Urinary bladder (tissue), 3 donors: ENCODE measurements at regions not wholly inside any gene's neighbourhood (a gene's known extent, or its start where the extent isn't known, plus 50 kb on each side); places are given as distances from the start of the nearest gene placed in this dataset.

ENCODE experiments used
- DNase-seq: peaks from one replicate; pipeline ENCODE4 v3.0.0-alpha.2; 2015; ENCODE audit errors: extremely low spot score
- H3K27ac ChIP-seq: one replicate; pipeline ENCODE4 v1.5.1; 2013; ENCODE audit warnings: low read depth, mild to moderate bottlenecking, moderate library complexity
- H3K36me3 ChIP-seq: one replicate; pipeline ENCODE4 v1.6.1; 2013; ENCODE audit warnings: mild to moderate bottlenecking, moderate library complexity; ENCODE audit not compliant: insufficient read depth
- H3K4me1 ChIP-seq: one replicate; pipeline ENCODE4 v1.6.1; 2013; ENCODE audit warnings: mild to moderate bottlenecking, moderate library complexity; ENCODE audit not compliant: insufficient read depth
- H3K4me3 ChIP-seq: one replicate; pipeline ENCODE4 v1.5.1; 2013; ENCODE audit warnings: low read depth, low read length
- WGBS: extraction: QIAGEN DNeasy Blood & Tissue Kit; methylation state at CpG from one replicate; pipeline ENCODE4 v1.1.7; 2013; 5-methylcytosine and 5-hydroxymethylcytosine counted together
- donor health status: healthy with polysubstance abuse.
- donor health status: healthy.

DNA sequence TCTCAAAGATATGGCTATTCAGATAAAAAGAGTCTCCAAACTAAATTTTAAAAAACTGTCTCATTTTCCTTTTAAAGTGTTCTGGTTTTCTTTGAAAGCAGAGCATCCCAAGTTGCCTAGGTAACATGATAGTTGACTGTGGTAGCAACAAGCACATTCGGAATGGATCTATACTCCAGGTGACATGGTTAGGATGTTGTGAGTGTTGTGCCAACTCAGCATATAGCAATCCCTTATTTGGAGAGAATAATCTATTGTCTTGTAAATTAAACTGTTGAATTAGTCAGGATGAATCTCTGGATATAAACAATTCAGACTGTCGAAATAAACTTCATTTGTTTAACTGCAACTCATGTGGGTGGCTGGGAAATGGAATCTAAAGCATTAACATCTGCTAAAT lies 418.6 kb downstream of the TUSC7 start:
- H3K36me3 ChIP-seq, result no peaks in the 10 kb centered on the region
- H3K4me1 ChIP-seq, result peaks cover 1% of the 10 kb centered on the region
- H3K4me3 ChIP-seq, result no peak overlapping the region
- WGBS, result 53% methylated on average over 2 of the region's 2 CpGs
- no peak overlapping the region for H3K27ac ChIP-seq
- DNase-seq, result no peak

DNA sequence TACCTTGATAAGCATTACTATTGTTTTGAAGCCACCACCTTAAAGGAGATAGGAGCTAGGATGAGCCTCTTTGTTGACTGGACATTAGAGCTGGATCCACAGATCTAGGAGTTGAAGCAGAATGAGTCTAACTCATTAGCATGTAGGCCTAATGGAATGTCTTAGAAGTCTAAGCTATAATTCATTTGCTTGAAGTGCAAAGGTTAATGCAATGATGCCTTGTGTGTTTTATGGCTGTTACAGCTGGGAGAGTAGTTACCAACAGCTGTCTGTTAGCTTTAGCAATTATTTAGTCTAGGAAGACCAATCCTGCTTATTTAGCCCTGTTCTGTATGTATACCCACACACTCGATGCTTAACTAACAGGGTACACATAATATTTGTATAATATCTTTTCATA lies 419.3 kb downstream of the TUSC7 start:
- 86% methylated on average over 1 of the region's 1 CpG for whole genome bisulfite sequencing
- no peak overlapping the region for H3K27ac ChIP-seq
- no peak overlapping the region for H3K4me3 ChIP-seq
- H3K36me3 ChIP-seq, result no peaks in the 10 kb centered on the region
- DNase-seq, result no peak
- peaks cover 1% of the 10 kb centered on the region for H3K4me1 ChIP-seq

DNA sequence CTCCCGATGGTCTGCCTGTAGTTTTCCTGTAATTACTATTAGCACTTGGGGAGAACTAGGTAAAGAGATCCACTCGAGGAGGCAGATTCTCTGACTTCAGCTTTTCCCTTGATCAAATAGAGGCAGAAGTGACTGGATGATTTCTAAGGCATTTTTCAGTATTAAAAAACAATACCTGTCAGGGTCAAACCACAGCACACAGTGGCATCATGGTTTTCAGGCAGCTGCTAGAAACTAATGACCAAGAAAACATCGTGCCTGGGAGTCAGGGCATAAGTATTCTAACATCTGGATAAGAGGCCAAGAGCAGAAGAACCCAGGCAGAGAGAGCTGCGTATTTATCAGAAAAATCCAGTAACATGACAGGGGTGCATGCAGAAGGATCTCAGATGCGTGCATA lies 419.9 kb downstream of the TUSC7 start:
- no peak for DNase-seq
- H3K27ac ChIP-seq, result no peak overlapping the region
- no peak overlapping the region for H3K4me3 ChIP-seq
- WGBS, result 71% methylated on average over 5 of the region's 5 CpGs
- H3K4me1 ChIP-seq, result peaks cover 1% of the 10 kb centered on the region
- no peaks in the 10 kb centered on the region for H3K36me3 ChIP-seq

DNA sequence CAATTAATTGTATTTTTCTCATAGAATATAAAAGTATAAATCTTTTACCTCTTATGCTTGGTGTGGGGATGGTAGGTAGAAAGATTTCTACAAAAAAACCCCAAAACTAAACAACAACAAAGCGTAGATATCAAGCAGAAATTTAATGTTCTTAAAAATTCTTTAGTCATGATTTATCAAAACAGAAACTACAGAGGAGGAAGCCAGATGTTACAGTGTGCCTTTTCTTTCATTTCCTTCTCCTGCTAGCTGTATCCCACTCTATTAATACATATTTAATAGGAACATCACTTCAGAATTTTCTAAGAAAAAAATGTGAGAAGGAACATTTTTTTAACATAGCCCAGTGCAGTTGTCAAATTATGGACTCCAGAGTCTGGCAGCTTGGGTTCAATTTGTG lies 420.6 kb downstream of the TUSC7 start:
- no peak overlapping the region for H3K27ac ChIP-seq
- DNase-seq, result no peak
- peaks cover 1% of the 10 kb centered on the region for H3K4me1 ChIP-seq
- whole genome bisulfite sequencing, result 0% methylated on average over 1 of the region's 1 CpG
- no peaks in the 10 kb centered on the region for H3K36me3 ChIP-seq
- H3K4me3 ChIP-seq, result no peak overlapping the region

DNA sequence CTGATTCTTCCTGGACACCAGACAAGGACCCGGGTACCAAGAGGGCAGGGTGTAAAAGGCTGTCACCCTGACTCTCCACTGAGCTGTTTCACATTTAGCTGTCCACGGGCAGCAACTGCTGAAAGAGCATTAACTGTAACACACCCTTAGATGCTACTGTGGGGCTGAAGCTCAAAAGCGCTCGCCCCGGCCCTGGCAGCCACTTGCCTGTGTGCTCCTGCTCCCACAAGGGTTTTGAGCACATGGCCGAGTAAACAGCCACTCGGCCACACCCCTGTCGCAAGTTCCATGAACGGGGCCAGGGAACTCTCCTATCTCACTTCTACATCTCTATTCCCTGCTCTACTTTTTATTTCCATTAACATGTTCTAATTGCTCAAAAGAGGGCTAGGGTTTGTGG lies 421.7 kb downstream of the TUSC7 start:
- 63% methylated on average over 9 of the region's 9 CpGs for WGBS
- Histone ChIP-seq H3K4me1 (peaks cover 1% of the 10 kb centered on the region), H3K36me3 (no peaks in the 10 kb centered on the region), H3K4me3 (no peak overlapping the region), H3K27ac (no peak overlapping the region)
- no peak for DNase-seq

DNA sequence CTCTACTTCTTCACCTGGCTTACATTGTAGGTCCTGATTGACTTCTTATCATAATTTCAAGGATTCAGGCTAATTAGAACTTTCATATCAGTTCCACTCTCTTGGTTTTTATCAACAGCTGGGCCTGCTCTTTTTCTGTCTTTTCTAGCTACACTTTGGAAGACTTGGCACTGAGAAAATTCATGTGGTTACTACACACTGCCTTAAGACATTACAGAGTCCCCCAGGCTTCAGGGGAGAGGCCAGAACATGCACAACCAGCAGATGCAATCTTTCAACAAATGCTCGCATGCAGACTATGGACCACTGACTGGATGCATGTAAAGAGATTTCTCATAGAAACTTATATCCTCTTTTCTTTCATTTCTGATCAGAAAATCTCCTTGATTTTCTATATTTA lies 423.5 kb downstream of the TUSC7 start:
- Histone ChIP-seq H3K36me3 (no peaks in the 10 kb centered on the region), H3K4me1 (peaks cover 1% of the 10 kb centered on the region), H3K27ac (no peak overlapping the region), H3K4me3 (no peak overlapping the region)
- 83% methylated on average over 1 of the region's 1 CpG for WGBS
- DNase-seq, result no peak

DNA sequence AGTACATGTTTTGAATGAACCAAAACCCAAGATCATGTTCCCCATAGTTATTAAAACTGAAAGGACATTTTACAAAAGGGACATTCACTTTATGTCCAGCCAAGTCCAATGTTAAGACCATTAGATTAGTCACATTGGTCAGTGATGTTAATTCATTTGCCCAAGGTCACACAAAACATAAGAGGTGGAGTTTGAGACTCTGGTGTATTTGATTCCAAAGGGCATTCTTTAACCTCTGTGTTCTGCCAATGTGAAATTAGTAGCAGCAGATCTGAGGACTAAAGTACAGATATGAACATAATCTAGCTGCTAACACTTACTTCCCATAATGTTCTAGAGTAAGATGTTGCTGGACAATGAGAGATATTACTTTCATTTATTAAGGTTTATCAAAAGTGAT lies 425.6 kb downstream of the TUSC7 start:
- no peak overlapping the region for H3K4me3 ChIP-seq
- peaks cover 1% of the 10 kb centered on the region for H3K4me1 ChIP-seq
- DNase-seq, result no peak
- no peak overlapping the region for H3K27ac ChIP-seq
- no peaks in the 10 kb centered on the region for H3K36me3 ChIP-seq

DNA sequence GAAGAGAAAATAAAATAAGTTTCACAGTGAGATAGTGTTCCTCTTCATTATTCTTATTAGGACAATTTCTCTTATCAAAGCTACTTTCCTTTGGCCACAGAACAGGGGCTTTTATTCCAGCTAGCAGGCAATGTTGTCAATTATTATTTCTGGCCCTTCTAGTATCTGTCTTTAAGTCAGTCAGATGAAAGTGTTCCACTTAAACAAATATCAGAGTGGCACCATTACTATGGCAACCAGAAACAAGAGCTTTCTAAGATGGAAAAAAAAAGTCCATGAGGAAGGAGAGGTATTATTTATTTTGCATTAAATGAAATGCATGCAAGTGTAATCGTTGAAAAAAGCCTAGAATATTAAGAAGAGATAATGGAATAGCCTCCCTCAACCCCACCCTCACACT lies 426.4 kb downstream of the TUSC7 start:
- Histone ChIP-seq H3K27ac (no peak overlapping the region), H3K4me1 (peaks cover 1% of the 10 kb centered on the region), H3K4me3 (no peak overlapping the region), H3K36me3 (no peaks in the 10 kb centered on the region)
- DNase-seq, result no peak
- 79% methylated on average over 1 of the region's 1 CpG for WGBS

DNA sequence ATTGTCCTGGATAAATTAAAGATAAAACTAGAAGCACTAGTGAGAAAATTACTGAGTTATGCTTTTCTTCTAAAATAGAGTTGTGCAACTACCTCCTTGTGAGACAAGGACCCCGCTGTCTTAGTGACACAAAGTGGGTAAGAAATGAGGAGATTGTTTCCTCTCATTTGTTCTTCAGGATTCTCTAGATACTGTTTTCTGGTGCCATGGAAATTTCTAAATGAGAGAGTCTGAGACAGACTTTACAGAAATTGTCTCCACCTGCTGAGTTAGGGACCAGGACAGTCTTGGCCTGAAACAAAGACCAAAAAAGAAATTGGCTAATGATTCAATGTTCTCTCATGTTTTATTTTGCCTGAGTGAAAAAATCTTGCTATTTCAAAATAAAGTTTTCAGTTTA lies 427.5 kb downstream of the TUSC7 start:
- Histone ChIP-seq H3K27ac (no peak overlapping the region), H3K4me3 (no peak overlapping the region), H3K36me3 (no peaks in the 10 kb centered on the region), H3K4me1 (no peaks in the 10 kb centered on the region)
- no peak for DNase-seq
- WGBS, result 97% methylated on average over 1 of the region's 1 CpG

DNA sequence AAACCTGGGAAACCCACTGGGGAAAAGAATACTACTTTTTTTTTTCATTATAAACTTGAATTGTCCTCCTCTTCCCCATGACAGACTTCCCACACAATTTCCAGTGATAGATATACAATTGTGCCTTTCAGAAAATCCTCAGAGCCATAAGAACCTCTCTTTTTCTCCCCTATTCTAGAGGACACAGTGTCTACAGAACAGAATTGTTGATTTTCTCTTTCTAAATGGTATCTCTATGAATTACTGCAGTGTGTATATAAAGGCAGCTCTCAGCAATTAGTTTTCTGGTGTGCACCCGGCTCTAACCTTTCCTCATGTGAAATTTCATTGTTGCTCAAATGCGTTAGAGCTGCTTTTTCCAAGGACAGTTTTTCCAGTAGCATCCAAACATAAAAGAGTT lies 430.1 kb downstream of the TUSC7 start:
- no peak for DNase-seq
- Histone ChIP-seq H3K36me3 (no peaks in the 10 kb centered on the region), H3K4me3 (no peak overlapping the region), H3K27ac (no peak overlapping the region), H3K4me1 (no peaks in the 10 kb centered on the region)
- 64% methylated on average over 2 of the region's 2 CpGs for WGBS

DNA sequence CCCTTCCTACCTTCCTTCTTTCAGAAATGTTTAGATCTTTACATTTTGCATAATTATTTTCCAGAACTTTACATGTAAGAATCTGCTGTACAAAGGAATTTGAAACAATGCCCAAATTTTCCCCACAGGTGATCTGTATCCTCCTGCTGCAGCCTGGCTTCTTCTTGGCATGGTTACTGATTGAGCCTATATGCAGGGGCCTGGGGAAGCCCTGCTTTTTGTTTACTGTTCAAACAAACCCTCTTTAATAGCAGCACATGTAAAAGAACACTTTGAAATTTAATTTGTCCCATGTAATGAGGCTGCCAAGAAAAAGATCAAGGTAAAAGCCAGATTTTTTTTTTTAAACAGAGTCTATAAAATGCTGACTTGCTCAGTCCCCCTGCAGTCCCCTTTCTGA lies 432.2 kb downstream of the TUSC7 start:
- H3K4me3 ChIP-seq, result no peak overlapping the region
- H3K36me3 ChIP-seq, result no peaks in the 10 kb centered on the region
- H3K4me1 ChIP-seq, result no peaks in the 10 kb centered on the region
- H3K27ac ChIP-seq, result no peak overlapping the region
- DNase-seq, result no peak

DNA sequence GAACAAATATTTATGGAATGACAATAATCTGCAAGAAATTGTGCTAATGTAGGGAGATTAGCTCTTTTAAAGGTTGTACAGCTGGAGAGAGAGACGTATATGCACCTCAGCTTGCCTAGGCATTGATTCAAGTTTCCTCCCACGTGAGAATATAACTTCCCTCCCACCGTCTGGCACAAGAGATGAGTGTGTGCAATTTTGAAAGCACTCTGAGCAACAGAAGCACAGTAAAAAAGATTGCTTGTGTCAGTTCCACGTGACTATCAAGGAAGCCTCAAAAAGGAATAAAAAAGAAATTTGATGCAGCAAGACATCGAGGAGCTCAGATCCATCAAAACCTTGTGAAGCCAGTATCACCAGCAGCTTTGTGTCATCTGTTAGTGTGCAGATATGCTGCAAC lies 435.3 kb downstream of the TUSC7 start:
- DNase-seq, result no peak
- Histone ChIP-seq H3K4me3 (no peak overlapping the region), H3K4me1 (no peaks in the 10 kb centered on the region), H3K36me3 (no peaks in the 10 kb centered on the region), H3K27ac (no peak overlapping the region)
- WGBS, result 16% methylated on average over 5 of the region's 5 CpGs

DNA sequence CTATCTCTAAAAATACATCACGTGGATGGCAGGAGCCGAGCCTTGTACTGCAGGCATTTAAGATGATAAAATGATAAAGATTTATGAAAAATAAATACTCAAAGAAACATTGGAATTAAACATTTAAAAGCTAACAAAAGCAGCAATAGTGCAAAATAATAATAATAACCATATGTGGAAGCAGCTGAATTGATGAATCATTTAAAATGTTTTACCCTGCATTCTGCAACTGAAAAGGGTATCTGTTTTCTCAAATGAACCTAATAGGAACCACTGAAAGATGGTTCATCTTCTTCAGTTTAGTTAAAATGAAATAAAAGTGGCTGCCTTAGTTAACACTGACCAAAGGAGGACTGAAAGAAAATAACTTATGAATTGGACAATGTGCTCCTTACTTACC lies 436.1 kb downstream of the TUSC7 start:
- WGBS, result 35% methylated on average over 2 of the region's 2 CpGs
- H3K27ac ChIP-seq, result no peak overlapping the region

DNA sequence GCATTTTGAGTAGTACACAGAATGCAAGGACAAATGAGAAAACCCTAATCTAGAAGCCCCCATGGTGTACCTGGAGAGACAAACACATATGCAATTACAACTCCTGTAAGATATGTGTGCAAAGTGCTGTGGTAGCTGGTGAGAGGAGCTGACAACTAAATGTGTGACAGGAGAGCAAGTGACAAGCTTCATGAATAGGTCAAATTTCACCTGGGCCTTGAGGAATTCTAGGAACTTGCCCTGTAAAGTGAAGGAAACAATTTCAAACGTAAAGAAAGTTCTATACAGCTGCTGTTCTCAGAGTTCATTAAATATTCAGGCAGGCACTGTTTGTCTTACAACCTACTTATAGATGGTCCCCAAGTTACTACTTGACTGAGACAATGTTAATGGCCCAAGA lies 437.0 kb downstream of the TUSC7 start:
- WGBS, result 81% methylated on average over 1 of the region's 1 CpG
- Histone ChIP-seq H3K36me3 (no peaks in the 10 kb centered on the region), H3K27ac (no peak overlapping the region), H3K4me3 (no peak overlapping the region), H3K4me1 (no peaks in the 10 kb centered on the region)
- DNase-seq, result no peak

More for the DNA sequence above, 436.1 kb downstream of the TUSC7 start:
- Histone ChIP-seq H3K36me3 (no peaks in the 10 kb centered on the region), H3K4me3 (no peak overlapping the region), H3K4me1 (no peaks in the 10 kb centered on the region)
- no peak for DNase-seq

DNA sequence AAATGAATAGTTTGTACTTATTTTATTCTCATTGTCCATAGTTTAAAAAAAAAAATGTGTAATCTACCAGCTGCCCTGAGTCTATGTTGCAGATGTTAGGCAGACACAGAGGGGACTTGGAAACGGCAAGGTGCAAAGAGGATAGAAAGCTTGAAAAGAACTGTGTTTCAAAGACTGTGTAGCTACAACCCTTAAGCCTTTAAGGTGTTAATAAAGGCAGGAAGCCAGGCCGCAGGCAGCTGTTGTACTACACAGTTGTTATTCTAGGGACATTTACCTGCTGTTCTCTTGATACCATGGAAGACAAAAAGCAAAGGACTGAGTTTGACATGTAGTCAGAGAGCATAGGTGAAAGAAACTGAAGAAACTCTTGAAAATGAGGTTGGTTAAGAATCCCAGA lies 440.0 kb downstream of the TUSC7 start:
- no peaks in the 10 kb centered on the region for H3K36me3 ChIP-seq
- 60% methylated on average over 2 of the region's 2 CpGs for WGBS
- no peaks in the 10 kb centered on the region for H3K4me1 ChIP-seq
- no peak overlapping the region for H3K4me3 ChIP-seq
- H3K27ac ChIP-seq, result no peak overlapping the region
- DNase-seq, result no peak
